Fibroblast of lung (primary cell): ENCODE measurements at regions not wholly inside any gene's neighbourhood (a gene's known extent, or its start where the extent isn't known, plus 50 kb on each side); places are given as distances from the start of the nearest gene placed in this dataset.

Experiments
- DNase-seq, 2 donors: peaks; one replicate each; pipeline versions ENCODE4 v3.0.0 to v3.0.0-alpha.2; 2010; ENCODE audit warnings: low read depth in 2 of 2
- H2AFZ ChIP-seq: 2 replicates; pipeline ENCODE4 v1.5.1; 2012; ENCODE audit warnings: low read length, control low read depth, inconsistent platforms
- H3K27ac ChIP-seq: 2 replicates; pipeline ENCODE4 v1.5.1; 2011; ENCODE audit warnings: low read length, control low read depth; ENCODE audit not compliant: insufficient read depth
- H3K27me3 ChIP-seq: 2 replicates; pipeline ENCODE4 v1.5.1; 2011; ENCODE audit warnings: mild to moderate bottlenecking, low read length; ENCODE audit not compliant: control insufficient read depth, insufficient read depth
- H3K36me3 ChIP-seq: 2 replicates; pipeline ENCODE4 v1.5.1; 2011; ENCODE audit warnings: low read length; ENCODE audit not compliant: control insufficient read depth, insufficient read depth
- H3K4me1 ChIP-seq: 2 replicates; pipeline ENCODE4 v1.5.1; 2011; ENCODE audit warnings: low read length; ENCODE audit not compliant: control insufficient read depth, insufficient read depth; ENCODE audit errors: extremely low read depth
- H3K4me2 ChIP-seq: 2 replicates; pipeline ENCODE4 v1.5.1; 2011; ENCODE audit warnings: low read length, control low read depth; ENCODE audit not compliant: insufficient read depth; ENCODE audit errors: extremely low read depth
- H3K4me3 ChIP-seq, 4 experiments: fragments of 200-600 bp in 1 of 4; sonication (generic) in 1 of 4; replicated peaks in 1 of 4; 2 replicates each; pipeline ENCODE4 v1.5.1; 2011 to 2016; ENCODE audit warnings: low read length in 4 of 4, low read depth in 3 of 4, mild to moderate bottlenecking in 3 of 4, control low read depth in 2 of 4, inconsistent platforms in 1 of 4, mixed read lengths in 1 of 4; ENCODE audit not compliant: insufficient read depth in 1 of 4; ENCODE audit errors: control extremely low read depth in 1 of 4
- H3K79me2 ChIP-seq: 2 replicates; pipeline ENCODE4 v1.5.1; 2012; ENCODE audit warnings: mild to moderate bottlenecking, low read length, inconsistent platforms; ENCODE audit not compliant: control insufficient read depth, insufficient read depth
- H3K9ac ChIP-seq: 2 replicates; pipeline ENCODE4 v1.5.1; 2011; ENCODE audit warnings: mild to moderate bottlenecking, low read length, control low read depth; ENCODE audit not compliant: insufficient read depth
- H3K9me3 ChIP-seq: 2 replicates; pipeline ENCODE4 v1.5.1; 2012; ENCODE audit warnings: low read depth, low read length; ENCODE audit not compliant: control insufficient read depth, insufficient read depth
- H4K20me1 ChIP-seq: 2 replicates; pipeline ENCODE4 v1.5.1; 2011; ENCODE audit warnings: low read length; ENCODE audit not compliant: control insufficient read depth, insufficient read depth; ENCODE audit errors: extremely low read depth
- EZH2 ChIP-seq: IDR thresholded peaks from 2 replicates; pipeline ENCODE4 v1.5.1; 2012; ENCODE audit warnings: low read length, control low read depth, mild to moderate bottlenecking; ENCODE audit errors: missing control alignments
- TF ChIP-seq, protein P1 (sequence below), 2 donors: IDR thresholded peaks in 1 of 2; conservative IDR thresholded peaks in 1 of 2; 1 replicate in 1 of 2; 2 replicates in 1 of 2; pipeline ENCODE4 v1.5.1; 2011 to 2012; ENCODE audit warnings: low read length in 2 of 2, control low read depth in 1 of 2, inconsistent platforms in 1 of 2, low read depth in 1 of 2, mild to moderate bottlenecking in 1 of 2

DNA sequence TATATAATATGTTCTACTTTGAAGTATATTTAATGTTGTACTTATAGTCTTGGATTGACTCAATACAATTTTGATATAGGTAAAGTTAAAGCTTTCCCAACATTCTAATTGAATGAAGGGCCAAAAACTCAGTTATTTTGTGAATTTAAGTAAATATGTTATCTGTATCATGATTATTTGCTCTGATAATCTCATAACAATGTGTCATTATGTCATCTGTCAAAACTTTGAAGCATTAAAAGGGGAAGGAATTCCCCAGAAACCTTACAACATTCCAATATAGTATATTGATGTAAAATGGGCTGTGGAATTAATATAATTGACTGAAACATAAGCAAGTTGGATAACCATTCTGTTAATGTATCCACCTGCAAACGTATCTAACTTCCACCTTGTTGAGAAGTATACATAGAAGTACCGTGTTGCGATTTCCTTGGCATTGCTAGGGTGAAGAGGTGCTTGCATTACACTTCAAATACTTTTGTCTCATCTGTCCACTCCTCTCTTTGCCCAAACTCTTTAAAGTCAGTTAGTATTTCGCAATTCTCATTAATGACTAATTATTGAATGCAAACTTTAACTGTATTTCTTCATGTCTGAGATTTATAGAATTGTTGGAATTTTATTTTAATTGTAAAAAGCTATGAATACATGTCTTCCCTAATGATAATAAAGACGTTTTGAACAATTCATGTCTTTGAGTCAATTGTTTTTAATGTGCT is 1982.1 kb upstream of the ADGRL3 start:
- Histone ChIP-seq H3K4me3 (no peak overlapping the region), H3K9me3 (no peaks in the 10 kb centered on the region), H2AFZ (no peak overlapping the region), H3K9ac (no peak overlapping the region), H3K27me3 (no peaks in the 10 kb centered on the region), H3K4me2 (no peak overlapping the region), H3K79me2 (no peaks in the 10 kb centered on the region), H3K27ac (no peak overlapping the region), H3K36me3 (no peaks in the 10 kb centered on the region), H3K4me1 (no peaks in the 10 kb centered on the region), H4K20me1 (no peaks in the 10 kb centered on the region)
- no peak for DNase-seq
- no peak for TF ChIP-seq EZH2
- TF ChIP-seq, protein P1, sequence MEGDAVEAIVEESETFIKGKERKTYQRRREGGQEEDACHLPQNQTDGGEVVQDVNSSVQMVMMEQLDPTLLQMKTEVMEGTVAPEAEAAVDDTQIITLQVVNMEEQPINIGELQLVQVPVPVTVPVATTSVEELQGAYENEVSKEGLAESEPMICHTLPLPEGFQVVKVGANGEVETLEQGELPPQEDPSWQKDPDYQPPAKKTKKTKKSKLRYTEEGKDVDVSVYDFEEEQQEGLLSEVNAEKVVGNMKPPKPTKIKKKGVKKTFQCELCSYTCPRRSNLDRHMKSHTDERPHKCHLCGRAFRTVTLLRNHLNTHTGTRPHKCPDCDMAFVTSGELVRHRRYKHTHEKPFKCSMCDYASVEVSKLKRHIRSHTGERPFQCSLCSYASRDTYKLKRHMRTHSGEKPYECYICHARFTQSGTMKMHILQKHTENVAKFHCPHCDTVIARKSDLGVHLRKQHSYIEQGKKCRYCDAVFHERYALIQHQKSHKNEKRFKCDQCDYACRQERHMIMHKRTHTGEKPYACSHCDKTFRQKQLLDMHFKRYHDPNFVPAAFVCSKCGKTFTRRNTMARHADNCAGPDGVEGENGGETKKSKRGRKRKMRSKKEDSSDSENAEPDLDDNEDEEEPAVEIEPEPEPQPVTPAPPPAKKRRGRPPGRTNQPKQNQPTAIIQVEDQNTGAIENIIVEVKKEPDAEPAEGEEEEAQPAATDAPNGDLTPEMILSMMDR (conservative IDR thresholded peaks at IDR 0.05 in 1 of 2, IDR thresholded peaks at IDR 0.05 in 1 of 2; ENCODE audit: low read depth in 1 of 2, low read length in 2 of 2): no peak

DNA sequence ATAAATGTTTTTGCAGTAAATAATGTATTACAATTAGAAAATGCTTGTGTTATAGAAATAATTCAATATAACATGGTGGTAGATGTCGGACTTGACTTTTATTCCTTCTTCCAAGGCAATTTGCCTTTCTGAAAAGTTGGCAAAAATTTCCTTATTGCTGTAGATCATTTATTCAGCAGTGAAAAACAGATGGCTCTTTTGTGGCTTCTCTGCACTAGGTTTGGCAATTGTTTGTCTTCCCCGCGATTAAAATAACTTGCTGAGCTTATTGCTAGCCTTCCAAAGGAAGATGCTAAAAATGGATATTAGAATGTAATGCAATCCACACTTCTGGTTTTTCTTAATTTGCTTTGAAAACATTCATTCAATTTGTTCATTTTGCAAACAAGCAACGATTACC is 1977.9 kb upstream of the ADGRL3 start:
- H3K4me1 ChIP-seq: no peaks in the 10 kb centered on the region
- no peaks in the 10 kb centered on the region for H4K20me1 ChIP-seq
- H3K9ac ChIP-seq: no peak overlapping the region
- H3K4me2 ChIP-seq: no peak overlapping the region
- no peaks in the 10 kb centered on the region for H3K36me3 ChIP-seq
- TF ChIP-seq EZH2: no peak
- TF ChIP-seq, protein P1 (conservative IDR thresholded peaks at IDR 0.05 in 1 of 2, IDR thresholded peaks at IDR 0.05 in 1 of 2; ENCODE audit: low read depth in 1 of 2, low read length in 2 of 2): no peak
- H3K79me2 ChIP-seq: no peaks in the 10 kb centered on the region
- no peak overlapping the region for H3K27ac ChIP-seq
- no peak for DNase-seq
- no peaks in the 10 kb centered on the region for H3K27me3 ChIP-seq
- no peaks in the 10 kb centered on the region for H3K9me3 ChIP-seq
- H2AFZ ChIP-seq: no peak overlapping the region
- H3K4me3 ChIP-seq: no peak overlapping the region

DNA sequence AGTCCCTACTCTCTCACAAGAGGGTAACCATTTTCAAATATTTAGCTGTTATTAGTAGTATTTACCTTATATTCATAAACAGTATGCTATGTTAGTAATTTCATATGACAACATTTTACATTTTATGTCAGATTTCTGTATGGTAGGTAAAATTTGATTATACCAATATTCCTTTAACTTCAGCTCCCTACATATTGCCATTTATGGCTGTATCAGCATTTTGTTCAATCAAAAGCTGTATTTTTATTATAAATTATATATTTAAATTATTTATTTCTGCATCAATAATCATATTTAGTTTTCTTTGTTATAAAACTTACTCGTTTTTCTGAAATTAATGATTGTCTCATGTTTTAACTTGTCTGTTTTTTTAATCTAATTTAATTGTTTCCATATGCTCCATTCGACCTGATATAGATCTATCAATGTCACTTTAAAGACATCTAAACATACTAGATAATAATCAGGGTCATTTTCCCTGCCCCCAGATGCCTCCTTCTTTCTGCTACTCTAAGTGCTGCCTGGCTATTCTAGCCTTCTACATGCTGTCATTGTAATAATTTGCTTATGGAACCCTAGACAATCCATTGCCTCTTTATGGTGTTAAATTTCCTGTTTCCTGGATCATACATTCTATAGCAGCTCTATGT is 1976.7 kb upstream of the ADGRL3 start:
- Histone ChIP-seq H3K27me3 (no peaks in the 10 kb centered on the region), H2AFZ (no peak overlapping the region), H3K27ac (no peak overlapping the region), H3K4me2 (no peak overlapping the region), H3K9ac (no peak overlapping the region), H3K36me3 (no peaks in the 10 kb centered on the region), H3K4me1 (no peaks in the 10 kb centered on the region), H4K20me1 (no peaks in the 10 kb centered on the region), H3K9me3 (no peaks in the 10 kb centered on the region), H3K79me2 (no peaks in the 10 kb centered on the region), H3K4me3 (no peak overlapping the region)
- no peak for DNase-seq
- no peak for TF ChIP-seq EZH2
- TF ChIP-seq, protein P1 (conservative IDR thresholded peaks at IDR 0.05 in 1 of 2, IDR thresholded peaks at IDR 0.05 in 1 of 2; ENCODE audit: low read depth in 1 of 2, low read length in 2 of 2): no peak
